ENCODE measurements at regions not wholly inside any gene's neighbourhood (a gene's known extent, or its start where the extent isn't known, plus 50 kb on each side); places are given as distances from the start of the nearest gene placed in this dataset.

- TF ChIP-seq POLR2A (IDR thresholded peaks at IDR 0.05) (no peak), CTCF (IDR thresholded peaks at IDR 0.05) (no peak)
These were observed 106.5 kb upstream of the RAB11FIP2 start for GRCh38 chr10:118153287-118153686.
